ENCODE measurements at regions not wholly inside any gene's neighbourhood (a gene's known extent, or its start where the extent isn't known, plus 50 kb on each side); places are given as distances from the start of the nearest gene placed in this dataset.
A peak's percentile ranks its signal among the peaks of the same experiment; 100 is the strongest.

GRCh38 chr4:120977435-120977997, 55.0 kb upstream of the PRDM5 start:
- peak; percentile 81 for TF ChIP-seq CTCF (conservative IDR thresholded peaks at IDR 0.05; ENCODE audit: low read length)
- peak; percentile 74 for DNase-seq (ENCODE audit: low read depth)
- H3K4me3 ChIP-seq (ENCODE audit: low read length), result no peak overlapping the region

- no peak overlapping the region for H3K4me3 ChIP-seq (ENCODE audit: low read length)
- no peak for TF ChIP-seq CTCF (conservative IDR thresholded peaks at IDR 0.05; ENCODE audit: low read length)
- DNase-seq (ENCODE audit: low read depth), result no peak
These were observed 50.7 kb upstream of the PRDM5 start for GRCh38 chr4:120973207-120973606.

All from AG10803 (cell line).